ENCODE measurements at regions not wholly inside any gene's neighbourhood (a gene's known extent, or its start where the extent isn't known, plus 50 kb on each side); places are given as distances from the start of the nearest gene placed in this dataset.

DNA sequence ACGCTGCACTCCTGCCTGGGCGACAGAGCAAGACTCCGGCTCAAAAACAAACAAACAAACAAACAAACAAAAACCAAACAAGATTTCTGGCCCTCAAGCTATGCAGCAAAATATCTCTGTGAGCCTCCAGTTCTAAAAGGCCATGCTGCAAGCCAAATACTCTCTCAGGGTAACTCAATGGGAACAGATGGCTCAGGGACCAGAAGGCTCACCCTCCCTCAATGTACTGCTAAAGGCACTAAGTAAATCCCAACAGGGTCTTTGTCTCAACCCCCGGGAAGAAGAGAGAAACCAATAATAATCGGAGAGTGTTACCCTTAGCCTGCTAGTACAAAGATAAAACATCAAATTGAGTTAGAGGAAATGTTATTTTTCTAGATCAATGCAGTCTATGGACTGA, 119.7 kb upstream of the ZC3H12C start:
- Histone ChIP-seq H3K27ac (no peak overlapping the region), H3K4me3 (no peak overlapping the region), H3K9me3 (no peaks in the 10 kb centered on the region), H3K36me3 (no peaks in the 10 kb centered on the region), H3K27me3 (no peaks in the 10 kb centered on the region), H3K4me1 (no peaks in the 10 kb centered on the region)
- intact Hi-C loops (cut with DNase I; ENCODE audit: low total_unique reads) = no loop called here
- TF ChIP-seq EP300 (IDR thresholded peaks at IDR 0.05; ENCODE audit: low read depth) = no peak
- no peak for TF ChIP-seq CTCF (IDR thresholded peaks at IDR 0.05)
- TF ChIP-seq POLR2AphosphoS5 (IDR thresholded peaks at IDR 0.05) = no peak
- TF ChIP-seq POLR2A (IDR thresholded peaks at IDR 0.05) = no peak
- in situ Hi-C loops (cut with MboI; ENCODE audit: low pct_ligation_motif_present in 1 of 4, low pct_unique_long_range_greater_than_20kb in 1 of 4, low sequenced_read_pairs in 3 of 4) = loop anchor here in 1 of 4 donors (25.0 kb wide), 1 partner anchor 189 kb away; no protein-coding TSS in a partner anchor
- 86 to 88% methylated on average over 4 to 5 of the region's 5 CpGs for WGBS, 2 donors (ENCODE audit: low coverage in 1 of 2)
- DNase-seq = no peak

DNA sequence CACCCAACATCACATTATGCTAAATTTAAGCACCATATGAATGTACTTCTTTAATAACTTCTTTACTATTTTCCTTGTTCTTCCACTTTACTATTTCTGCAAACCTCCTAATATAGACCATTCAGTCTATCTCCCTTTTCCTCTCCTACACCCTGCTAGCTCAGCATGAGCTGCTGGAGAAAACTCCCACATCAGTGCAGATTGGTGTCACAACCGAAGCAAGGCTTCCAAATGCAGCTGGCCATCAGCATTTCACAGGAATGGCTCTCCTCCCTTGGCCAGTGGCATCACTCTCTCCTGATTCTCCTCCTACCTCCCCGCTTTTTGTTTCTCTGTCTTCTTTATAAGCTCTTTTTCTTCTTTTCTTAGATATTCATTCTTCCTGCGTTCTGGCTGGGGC, 118.7 kb upstream of the ZC3H12C start:
- no peaks in the 10 kb centered on the region for H3K36me3 ChIP-seq
- intact Hi-C loops (cut with DNase I; ENCODE audit: low total_unique reads) (no loop called here), in situ Hi-C loops (cut with MboI; ENCODE audit: low pct_ligation_motif_present in 1 of 4, low pct_unique_long_range_greater_than_20kb in 1 of 4, low sequenced_read_pairs in 3 of 4) (loop anchor here in 1 of 4 donors (25.0 kb wide), 1 partner anchor 188 kb away; no protein-coding TSS in a partner anchor)
- 91 to 93% methylated on average over 2 to 3 of the region's 3 CpGs for WGBS, 2 donors (ENCODE audit: low coverage in 1 of 2)
- no peak overlapping the region for H3K27ac ChIP-seq
- no peaks in the 10 kb centered on the region for H3K9me3 ChIP-seq
- H3K27me3 ChIP-seq = no peaks in the 10 kb centered on the region
- H3K4me1 ChIP-seq = no peaks in the 10 kb centered on the region
- DNase-seq = no peak
- no peak overlapping the region for H3K4me3 ChIP-seq
- TF ChIP-seq POLR2AphosphoS5 (IDR thresholded peaks at IDR 0.05) (no peak), POLR2A (IDR thresholded peaks at IDR 0.05) (no peak), CTCF (IDR thresholded peaks at IDR 0.05) (no peak), EP300 (IDR thresholded peaks at IDR 0.05; ENCODE audit: low read depth) (no peak)

DNA sequence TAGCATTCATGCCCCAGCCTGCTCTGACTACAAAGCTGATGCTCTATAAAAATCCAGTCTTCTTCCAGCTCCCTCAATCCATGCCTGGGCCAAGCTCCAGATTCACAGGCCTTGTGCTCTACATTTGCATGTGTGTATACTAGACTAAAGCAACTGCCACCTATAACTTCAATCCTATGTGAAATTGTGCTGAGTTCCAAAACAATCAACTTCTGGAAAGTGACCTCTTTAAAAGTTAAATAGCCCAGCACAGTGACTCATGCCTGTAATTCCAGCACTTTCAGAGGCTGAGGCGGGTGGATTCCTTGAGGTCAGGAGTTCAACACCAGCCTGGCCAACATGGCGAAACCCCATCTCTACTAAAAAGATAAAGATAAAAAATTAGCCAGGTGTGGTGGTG, 114.3 kb upstream of the ZC3H12C start:
- Histone ChIP-seq H3K27me3 (no peaks in the 10 kb centered on the region), H3K27ac (no peak overlapping the region), H3K36me3 (no peaks in the 10 kb centered on the region), H3K9me3 (no peaks in the 10 kb centered on the region), H3K4me1 (no peaks in the 10 kb centered on the region), H3K4me3 (no peak overlapping the region)
- in situ Hi-C loops (cut with MboI; ENCODE audit: low pct_ligation_motif_present in 1 of 4, low pct_unique_long_range_greater_than_20kb in 1 of 4, low sequenced_read_pairs in 3 of 4) = no loop called here
- 91% methylated on average over 2 of the region's 2 CpGs; no CpG with 5 or more reads in 1 of the 2 donors for WGBS, 2 donors (ENCODE audit: low coverage in 1 of 2)
- intact Hi-C loops (cut with DNase I; ENCODE audit: low total_unique reads) = no loop called here
- DNase-seq = no peak
- TF ChIP-seq POLR2AphosphoS5 (IDR thresholded peaks at IDR 0.05) = no peak
- no peak for TF ChIP-seq EP300 (IDR thresholded peaks at IDR 0.05; ENCODE audit: low read depth)
- no peak for TF ChIP-seq CTCF (IDR thresholded peaks at IDR 0.05)

- 23 to 43% methylated on average over 1 of the region's 1 CpG for WGBS, 2 donors (ENCODE audit: low coverage in 1 of 2)
- TF ChIP-seq CTCF (IDR thresholded peaks at IDR 0.05) (no peak), EP300 (IDR thresholded peaks at IDR 0.05; ENCODE audit: low read depth) (no peak), POLR2A (IDR thresholded peaks at IDR 0.05) (no peak), POLR2AphosphoS5 (IDR thresholded peaks at IDR 0.05) (no peak)
- in situ Hi-C loops (cut with MboI; ENCODE audit: low pct_ligation_motif_present in 1 of 4, low pct_unique_long_range_greater_than_20kb in 1 of 4, low sequenced_read_pairs in 3 of 4) = no loop called here
These were observed 112.1 kb upstream of the ZC3H12C start for GRCh38 chr11:109981031-109981636.

More at GRCh38 chr11:109981031-109981636, 112.1 kb upstream of the ZC3H12C start:
- Histone ChIP-seq H3K27me3 (no peaks in the 10 kb centered on the region), H3K36me3 (no peaks in the 10 kb centered on the region), H3K4me1 (no peaks in the 10 kb centered on the region), H3K4me3 (no peak overlapping the region), H3K9me3 (no peaks in the 10 kb centered on the region), H3K27ac (no peak overlapping the region)
- no peak for DNase-seq
- intact Hi-C loops (cut with DNase I; ENCODE audit: low total_unique reads) = no loop called here
